Type B pancreatic cell (in vitro differentiated cells): ENCODE measurements at regions not wholly inside any gene's neighbourhood (a gene's known extent, or its start where the extent isn't known, plus 50 kb on each side); places are given as distances from the start of the nearest gene placed in this dataset.

Experiments used
- DNase-seq: peaks from one replicate; pipeline ENCODE4 v3.0.0; 2021; ENCODE audit warnings: mixed read lengths; ENCODE audit not compliant: unreplicated experiment; ENCODE audit errors: extremely low spot score
- H3K27ac Mint-ChIP-seq: 2 replicates; pipeline ENCODE4 v1.8.0; 2021; ENCODE audit warnings: mild to moderate bottlenecking, mixed read lengths
- H3K27me3 Mint-ChIP-seq: 2 replicates; pipeline ENCODE4 v1.8.0; 2021; ENCODE audit warnings: mixed read lengths
- H3K36me3 Mint-ChIP-seq: 2 replicates; pipeline ENCODE4 v1.8.0; 2021; ENCODE audit warnings: mixed read lengths
- H3K4me1 Mint-ChIP-seq: one replicate; pipeline ENCODE4 v1.8.0; 2021; ENCODE audit warnings: mixed read lengths; ENCODE audit not compliant: unreplicated experiment
- H3K4me3 Mint-ChIP-seq: 2 replicates; pipeline ENCODE4 v1.8.0; 2021; ENCODE audit warnings: mild to moderate bottlenecking, mixed read lengths
- H3K9me3 Mint-ChIP-seq: 2 replicates; pipeline ENCODE4 v1.8.0; 2021; ENCODE audit warnings: mixed read lengths
- CTCF ChIP-seq: fragments of 200-600 bp; sonication (generic); conservative IDR thresholded peaks from 2 replicates; pipeline ENCODE4 v1.5.0; 2021; ENCODE audit warnings: antibody characterized with exemption, mild to moderate bottlenecking

DNA sequence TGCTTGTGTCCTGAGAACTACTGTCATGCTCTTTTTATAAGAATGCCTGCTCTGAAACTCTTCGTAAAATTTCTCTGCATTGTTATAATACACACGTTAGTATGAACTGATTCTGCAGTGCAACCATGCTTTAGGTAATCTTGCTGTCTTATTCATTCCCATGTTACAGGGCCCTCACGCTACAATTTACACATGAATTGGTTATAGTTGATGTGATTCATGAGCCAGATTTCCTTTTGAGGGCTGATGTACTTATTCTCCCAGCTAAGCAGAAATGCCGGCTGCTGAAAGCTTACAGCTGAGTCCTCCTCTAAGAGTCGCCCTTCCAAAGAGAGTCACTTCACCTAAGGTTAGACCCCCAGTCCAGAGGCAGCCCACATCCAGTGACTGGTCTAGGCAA is 233.5 kb upstream of the PCSK5 start:
- Mint-ChIP-seq H3K27ac (no peak overlapping the region), H3K36me3 (no peaks in the 10 kb centered on the region)

DNA sequence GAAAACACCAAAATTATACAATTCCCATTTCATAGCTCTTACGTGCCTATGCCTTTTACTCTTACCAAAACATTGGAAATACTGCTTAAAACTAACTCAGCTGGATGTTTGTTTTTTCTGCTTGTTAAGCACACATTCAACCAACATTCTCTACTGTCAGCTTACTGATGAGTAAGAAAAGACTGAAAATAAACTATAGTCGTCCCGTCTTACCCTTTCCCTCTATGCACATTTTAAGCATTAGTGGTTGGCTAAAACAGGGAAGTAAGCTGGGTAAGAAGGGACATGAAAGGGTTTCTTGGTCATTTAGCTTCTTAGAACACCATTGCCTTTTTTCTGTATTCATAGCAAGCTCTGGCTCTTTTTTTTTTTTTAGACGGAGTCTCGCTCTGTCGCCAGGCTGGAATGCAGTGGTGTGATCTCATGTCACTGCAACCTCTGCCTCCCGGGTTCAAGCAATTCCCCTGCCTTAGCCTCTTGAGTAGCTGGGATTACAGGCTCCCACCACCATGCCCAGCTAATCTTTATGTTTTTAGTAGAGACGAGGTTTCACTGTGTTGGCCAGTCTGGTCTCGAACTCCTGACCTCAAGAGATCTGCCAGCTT is 232.1 kb upstream of the PCSK5 start:
- TF ChIP-seq CTCF: no peak
- Mint-ChIP-seq H3K27me3 (no peaks in the 10 kb centered on the region), H3K27ac (no peak overlapping the region), H3K4me3 (no peak overlapping the region), H3K4me1 (peaks cover 3% of the 10 kb centered on the region), H3K9me3 (peaks cover 5% of the 10 kb centered on the region), H3K36me3 (no peaks in the 10 kb centered on the region)
- no peak for DNase-seq

More for the DNA sequence above, 233.5 kb upstream of the PCSK5 start:
- TF ChIP-seq CTCF: no peak
- Mint-ChIP-seq H3K4me3 (no peak overlapping the region), H3K27me3 (no peaks in the 10 kb centered on the region), H3K9me3 (peaks cover 5% of the 10 kb centered on the region), H3K4me1 (peaks cover 3% of the 10 kb centered on the region)
- DNase-seq: no peak

DNA sequence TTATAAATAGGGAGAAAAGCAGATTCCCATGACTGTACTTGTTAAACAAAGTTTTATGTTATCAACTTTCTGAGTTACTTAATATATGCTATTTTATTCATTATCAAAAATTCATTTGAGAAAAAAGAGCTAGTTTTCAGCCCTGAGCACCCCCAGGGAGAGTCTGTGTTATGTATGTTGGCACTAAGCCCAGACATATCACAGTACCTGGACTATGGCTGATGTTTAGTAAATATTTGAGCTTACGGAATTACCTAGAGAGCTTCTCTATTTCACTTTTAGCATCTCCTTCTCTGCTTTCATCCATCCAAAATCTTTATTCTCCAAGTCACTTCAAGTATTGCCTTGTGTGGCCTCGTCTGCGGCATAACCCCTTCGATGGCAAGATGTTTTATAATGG is 225.9 kb upstream of the PCSK5 start:
- no peak overlapping the region for H3K27ac Mint-ChIP-seq
- no peak overlapping the region for H3K4me3 Mint-ChIP-seq
- DNase-seq: no peak
- peaks cover 19% of the 10 kb centered on the region for H3K4me1 Mint-ChIP-seq
- H3K9me3 Mint-ChIP-seq: peaks cover 7% of the 10 kb centered on the region
- no peaks in the 10 kb centered on the region for H3K36me3 Mint-ChIP-seq
- TF ChIP-seq CTCF: no peak
- H3K27me3 Mint-ChIP-seq: peaks cover 14% of the 10 kb centered on the region

GRCh38 chr9:75666856-75667554 is 223.5 kb upstream of the PCSK5 start:
- TF ChIP-seq CTCF: no peak
- Mint-ChIP-seq H3K4me3 (no peak overlapping the region), H3K27me3 (peaks cover 14% of the 10 kb centered on the region), H3K9me3 (peaks cover 4% of the 10 kb centered on the region), H3K27ac (no peak overlapping the region), H3K4me1 (peaks cover 25% of the 10 kb centered on the region), H3K36me3 (no peaks in the 10 kb centered on the region)
- no peak for DNase-seq

GRCh38 chr9:75669721-75670120 is 220.8 kb upstream of the PCSK5 start:
- H3K4me3 Mint-ChIP-seq: no peak overlapping the region
- peaks cover 4% of the 10 kb centered on the region for H3K9me3 Mint-ChIP-seq
- peaks cover 23% of the 10 kb centered on the region for H3K4me1 Mint-ChIP-seq
- no peak overlapping the region for H3K27ac Mint-ChIP-seq
- no peaks in the 10 kb centered on the region for H3K36me3 Mint-ChIP-seq
- H3K27me3 Mint-ChIP-seq: peaks cover 13% of the 10 kb centered on the region
- no peak for TF ChIP-seq CTCF
- no peak for DNase-seq
